SU-DHL-6 (cell line): ENCODE measurements at regions not wholly inside any gene's neighbourhood (a gene's known extent, or its start where the extent isn't known, plus 50 kb on each side); places are given as distances from the start of the nearest gene placed in this dataset.

Source experiments
- EZH2phosphoT487 ChIP-seq: fragments of 200-600 bp; sonication (generic), shearing (Covaris generic); conservative IDR thresholded peaks from 2 replicates; pipeline ENCODE4 v1.6.1; 2018; ENCODE audit warnings: mild to moderate bottlenecking, antibody characterized with exemption, low read length, moderate library complexity, mixed read lengths
- TF ChIP-seq, protein P1 (sequence below): fragments of 200-600 bp; sonication (generic); IDR thresholded peaks from one replicate; pipeline ENCODE4 v1.5.1; 2017; ENCODE audit warnings: antibody characterized with exemption, mild to moderate bottlenecking, low read length, moderate library complexity; ENCODE audit not compliant: insufficient read depth, poor library complexity, severe bottlenecking

DNA sequence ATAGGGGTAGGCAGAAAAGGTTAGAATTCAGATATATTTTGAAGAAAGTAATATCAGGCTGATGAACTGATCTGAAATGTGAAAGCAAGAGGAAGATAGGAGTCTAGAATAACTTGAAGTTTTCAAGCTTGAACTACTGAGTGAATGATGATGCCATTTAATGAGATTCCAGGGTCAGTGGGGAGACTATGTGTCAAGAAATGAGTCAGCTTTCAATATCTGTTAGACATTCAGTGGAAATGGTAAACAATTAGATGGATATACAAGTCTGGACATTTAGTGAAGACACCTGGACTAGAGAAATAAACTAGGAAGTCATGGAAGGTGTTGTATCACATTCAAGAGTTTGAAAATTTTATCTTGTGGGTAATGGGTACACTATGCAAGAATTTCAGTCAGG, 326.9 kb downstream of the FSIP2 start:
- TF ChIP-seq, protein P1, sequence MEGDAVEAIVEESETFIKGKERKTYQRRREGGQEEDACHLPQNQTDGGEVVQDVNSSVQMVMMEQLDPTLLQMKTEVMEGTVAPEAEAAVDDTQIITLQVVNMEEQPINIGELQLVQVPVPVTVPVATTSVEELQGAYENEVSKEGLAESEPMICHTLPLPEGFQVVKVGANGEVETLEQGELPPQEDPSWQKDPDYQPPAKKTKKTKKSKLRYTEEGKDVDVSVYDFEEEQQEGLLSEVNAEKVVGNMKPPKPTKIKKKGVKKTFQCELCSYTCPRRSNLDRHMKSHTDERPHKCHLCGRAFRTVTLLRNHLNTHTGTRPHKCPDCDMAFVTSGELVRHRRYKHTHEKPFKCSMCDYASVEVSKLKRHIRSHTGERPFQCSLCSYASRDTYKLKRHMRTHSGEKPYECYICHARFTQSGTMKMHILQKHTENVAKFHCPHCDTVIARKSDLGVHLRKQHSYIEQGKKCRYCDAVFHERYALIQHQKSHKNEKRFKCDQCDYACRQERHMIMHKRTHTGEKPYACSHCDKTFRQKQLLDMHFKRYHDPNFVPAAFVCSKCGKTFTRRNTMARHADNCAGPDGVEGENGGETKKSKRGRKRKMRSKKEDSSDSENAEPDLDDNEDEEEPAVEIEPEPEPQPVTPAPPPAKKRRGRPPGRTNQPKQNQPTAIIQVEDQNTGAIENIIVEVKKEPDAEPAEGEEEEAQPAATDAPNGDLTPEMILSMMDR = no peak
- TF ChIP-seq EZH2phosphoT487 = no peak
